Gastrocnemius medialis (tissue), 4 donors: ENCODE measurements at regions not wholly inside any gene's neighbourhood (a gene's known extent, or its start where the extent isn't known, plus 50 kb on each side); places are given as distances from the start of the nearest gene placed in this dataset.
"Not testable (repeated sequence)": the region's sequence is repeated elsewhere in the genome, so short reads cannot be mapped to it uniquely, and the experiment has no call there.

Source experiments
- ATAC-seq, 2 donors: fragments of 150-250 bp; one replicate each; pipeline ENCODE4 v1.9.1; 2016
- DNase-seq, 2 donors: peaks; one replicate each; pipeline ENCODE4 v3.0.0-alpha.2; 2019
- H3K27ac ChIP-seq, 4 donors: fragments of 200-600 bp; sonication (generic); 1 replicate in 1 of 4; 2 replicates in 3 of 4; pipeline ENCODE4 v1.5.1; 2016 to 2018; ENCODE audit warnings: mild to moderate bottlenecking in 2 of 4, moderate library complexity in 1 of 4
- H3K27me3 ChIP-seq, 3 donors: fragments of 200-600 bp; sonication (generic) in 2 of 3; 1 replicate in 1 of 3; 2 replicates in 2 of 3; pipeline versions ENCODE4 v1.5.1 to v1.6.0; 2016 to 2019; ENCODE audit warnings: mild to moderate bottlenecking in 1 of 3, moderate library complexity in 1 of 3
- H3K36me3 ChIP-seq, 2 donors: fragments of 200-600 bp; sonication (generic) in 1 of 2; one replicate each; pipeline ENCODE4 v1.5.1; 2017 to 2018
- H3K4me1 ChIP-seq, 2 donors: fragments of 200-600 bp; sonication (generic) in 1 of 2; one replicate each; pipeline ENCODE4 v1.5.1; 2016 to 2017; ENCODE audit warnings: mild to moderate bottlenecking in 2 of 2
- H3K4me3 ChIP-seq, 4 donors: fragments of 200-600 bp; sonication (generic) in 3 of 4; 1 replicate in 1 of 4; 2 replicates in 3 of 4; pipeline ENCODE4 v1.5.1; 2016 to 2019; ENCODE audit warnings: mild to moderate bottlenecking in 2 of 4
- H3K9me3 ChIP-seq, 3 donors: fragments of 200-600 bp; sonication (generic) in 2 of 3; 1 replicate in 1 of 3; 2 replicates in 2 of 3; pipeline ENCODE4 v1.5.1; 2016 to 2019
- CTCF ChIP-seq, 5 experiments: fragments of 450-650 bp in 3 of 5; fragments of 200-600 bp in 2 of 5; sonication (generic) in 2 of 5; IDR thresholded peaks in 4 of 5; conservative IDR thresholded peaks in 1 of 5; 1 replicate in 4 of 5; 2 replicates in 1 of 5; pipeline ENCODE4 v1.5.1; 2016 to 2019; ENCODE audit warnings: antibody characterized with exemption in 5 of 5, mild to moderate bottlenecking in 3 of 5, moderate library complexity in 3 of 5
- POLR2A ChIP-seq, 2 donors: fragments of 450-650 bp; IDR thresholded peaks; one replicate each; pipeline ENCODE4 v1.6.1; 2017; ENCODE audit warnings: antibody characterized with exemption in 2 of 2, mild to moderate bottlenecking in 2 of 2, moderate library complexity in 2 of 2
- in situ Hi-C, 4 donors: fragments of 200-750 bp; cut with MboI; loops; one replicate each; pipeline versions ENCODE4 v1.15.0 to v1.8.0; 2017; ENCODE audit warnings: low sequenced_read_pairs in 4 of 4
- intact Hi-C: fragments of 100-400 bp; cut with DNase I; formaldehyde crosslinking; loops from one replicate; pipeline ENCODE4 v1.15.1; 2023; ENCODE audit warnings: low total_unique reads

GRCh38 chr2:163944347-163944737 is 208.5 kb upstream of the FIGN start:
- ATAC-seq (no peak), DNase-seq (no peak)
- in situ Hi-C loops, result no loop called here
- Histone ChIP-seq H3K36me3 (no peaks in the 10 kb centered on the region), H3K4me1 (no peaks in the 10 kb centered on the region), H3K27me3 (no peaks in the 10 kb centered on the region), H3K9me3 (no peaks in the 10 kb centered on the region), H3K27ac (no peak overlapping the region), H3K4me3 (no peak overlapping the region)
- TF ChIP-seq POLR2A (IDR thresholded peaks at IDR 0.05), result no peak
- no peak for TF ChIP-seq CTCF (IDR thresholded peaks at IDR 0.05 in 4 of 5, conservative IDR thresholded peaks at IDR 0.05 in 1 of 5)
- intact Hi-C loops, result no loop called here

- no peak overlapping the region for H3K27ac ChIP-seq
- H3K27me3 ChIP-seq, result no peaks in the 10 kb centered on the region
- in situ Hi-C loops (no loop called here), intact Hi-C loops (no loop called here)
- no peak overlapping the region for H3K4me3 ChIP-seq
- no peak for ATAC-seq
- no peaks in the 10 kb centered on the region for H3K4me1 ChIP-seq
- H3K9me3 ChIP-seq, result no peaks in the 10 kb centered on the region
- TF ChIP-seq CTCF (IDR thresholded peaks at IDR 0.05 in 4 of 5, conservative IDR thresholded peaks at IDR 0.05 in 1 of 5), result no peak
- no peak for TF ChIP-seq POLR2A (IDR thresholded peaks at IDR 0.05)
- DNase-seq, result no peak
- H3K36me3 ChIP-seq, result no peaks in the 10 kb centered on the region
Observed at GRCh38 chr2:163943403-163944346, 207.9 kb upstream of the FIGN start.

- ATAC-seq (no peak), DNase-seq (no peak)
- Histone ChIP-seq H3K36me3 (no peaks in the 10 kb centered on the region), H3K4me1 (no peaks in the 10 kb centered on the region), H3K4me3 (no peak overlapping the region), H3K27me3 (no peaks in the 10 kb centered on the region), H3K27ac (no peak overlapping the region), H3K9me3 (no peaks in the 10 kb centered on the region)
- TF ChIP-seq CTCF (IDR thresholded peaks at IDR 0.05 in 4 of 5, conservative IDR thresholded peaks at IDR 0.05 in 1 of 5) (no peak), POLR2A (IDR thresholded peaks at IDR 0.05) (no peak)
- intact Hi-C loops (no loop called here), in situ Hi-C loops (no loop called here)
Observed at GRCh38 chr2:163934131-163934530, 198.3 kb upstream of the FIGN start.

GRCh38 chr2:163919717-163920116 is 183.9 kb upstream of the FIGN start:
- Histone ChIP-seq H3K9me3 (no peaks in the 10 kb centered on the region), H3K36me3 (no peaks in the 10 kb centered on the region), H3K27ac (no peak overlapping the region), H3K4me3 (no peak overlapping the region), H3K4me1 (no peaks in the 10 kb centered on the region), H3K27me3 (no peaks in the 10 kb centered on the region)
- DNase-seq, result no peak
- TF ChIP-seq CTCF (IDR thresholded peaks at IDR 0.05 in 4 of 5, conservative IDR thresholded peaks at IDR 0.05 in 1 of 5) (no peak), POLR2A (IDR thresholded peaks at IDR 0.05) (no peak)
- intact Hi-C loops (no loop called here), in situ Hi-C loops (no loop called here)
- ATAC-seq, result no peak

- H3K36me3 ChIP-seq, H3K9me3 ChIP-seq, DNase-seq, H3K27me3 ChIP-seq, H3K4me3 ChIP-seq, intact Hi-C loops, ATAC-seq, H3K4me1 ChIP-seq, H3K27ac ChIP-seq, in situ Hi-C loops: not testable (repeated sequence)
Observed at GRCh38 chr2:163914486-163914885, 178.7 kb upstream of the FIGN start.

GRCh38 chr2:163913532-163913944 is 177.7 kb upstream of the FIGN start:
- intact Hi-C loops, H3K9me3 ChIP-seq, H3K27me3 ChIP-seq, in situ Hi-C loops, H3K36me3 ChIP-seq, H3K4me3 ChIP-seq, H3K27ac ChIP-seq, ATAC-seq, H3K4me1 ChIP-seq, DNase-seq: not testable (repeated sequence)
